A549 (cell line): ENCODE measurements at regions not wholly inside any gene's neighbourhood (a gene's known extent, or its start where the extent isn't known, plus 50 kb on each side); places are given as distances from the start of the nearest gene placed in this dataset.

Source experiments
- ATAC-seq, 2 experiments: fragments of 200-7000 bp in 1 of 2; fragments of >200 bp in 1 of 2; cut with Nextera tagmentation in 1 of 2; cut with Tn5 transposase in 1 of 2; 3 replicates each; pipeline versions ENCODE4 v1.8.0 to v1.9.1; 2018 to 2020; ENCODE audit warnings: mild to moderate bottlenecking in 1 of 2, moderate library complexity in 1 of 2
- CTCF ChIA-PET: fragments of 300-600 bp; sonication (Branson Sonifier 250); formaldehyde crosslinking; extraction: SDS; loops from one replicate; lab custom pipeline; 2021; ENCODE audit warnings: antibody characterized with exemption, inconsistent platforms; lab: Yijun Ruan, JAX
- POLR2A ChIA-PET: fragments of 350-600 bp; formaldehyde crosslinking; extraction: SDS; loops from one replicate; lab custom pipeline; 2021; ENCODE audit warnings: antibody characterized with exemption, inconsistent platforms; lab: Yijun Ruan, JAX
- DNase-seq, 2 experiments: peaks; one replicate each; pipeline versions ENCODE4 v3.0.0 to v3.0.0-alpha.2; 2011 to 2016; ENCODE audit warnings: low read depth in 1 of 2, low spot score in 1 of 2
- FAIRE-seq: peaks from 2 replicates; lab custom pipeline; 2011; peaks lifted over from hg19 to GRCh38; lab: Jason Lieb, UNC
- H3K27ac ChIP-seq, 2 experiments: fragments of >200 bp; sonication (Bioruptor Twin); formaldehyde crosslinking; 3 replicates each; pipeline ENCODE4 v1.5.1; 2016 to 2017
- H3K4me1 ChIP-seq: fragments of >200 bp; sonication (Bioruptor Twin); formaldehyde crosslinking; 3 replicates; pipeline ENCODE4 v1.6.1; 2016
- H3K4me2 ChIP-seq: fragments of >200 bp; sonication (Bioruptor Twin); formaldehyde crosslinking; 3 replicates; pipeline ENCODE4 v1.6.1; 2016
- H3K4me3 ChIP-seq: fragments of >200 bp; sonication (Bioruptor Twin); formaldehyde crosslinking; 3 replicates; pipeline ENCODE4 v1.5.1; 2016
- H3K9me3 ChIP-seq: fragments of >200 bp; sonication (Bioruptor Twin); formaldehyde crosslinking; 3 replicates; pipeline ENCODE4 v1.6.1; 2016
- BCL3 ChIP-seq: fragments of >200 bp; sonication (Bioruptor Twin); formaldehyde crosslinking; IDR thresholded peaks from 3 replicates; pipeline ENCODE4 v1.6.1; 2016
- BHLHE40 ChIP-seq: IDR thresholded peaks from 2 replicates; pipeline ENCODE4 v1.6.1; 2012; ENCODE audit warnings: low read depth, low read length, inconsistent platforms
- CBX2 ChIP-seq: fragments of 200-600 bp; sonication (generic); IDR thresholded peaks from 2 replicates; pipeline ENCODE4 v1.6.1; 2016; ENCODE audit warnings: low read depth, mild to moderate bottlenecking, borderline replicate concordance
- CHD2 ChIP-seq: fragments of 150-350 bp; IDR thresholded peaks from 2 replicates; pipeline ENCODE4 v1.6.1; 2014; ENCODE audit warnings: low read length; ENCODE audit not compliant: partially characterized antibody
- CHD4 ChIP-seq: fragments of 200-600 bp; sonication (generic); IDR thresholded peaks from 2 replicates; pipeline ENCODE4 v1.6.1; 2016; ENCODE audit warnings: antibody characterized with exemption, mild to moderate bottlenecking, borderline replicate concordance
- E2F6 ChIP-seq: IDR thresholded peaks from 2 replicates; pipeline ENCODE4 v1.6.1; 2012; ENCODE audit warnings: low read depth, borderline replicate concordance
- EHMT2 ChIP-seq: fragments of 200-600 bp; sonication (generic); IDR thresholded peaks from 2 replicates; pipeline ENCODE4 v1.6.1; 2016; ENCODE audit warnings: antibody characterized with exemption, low read depth, mild to moderate bottlenecking, moderate library complexity
- FOSB ChIP-seq: fragments of 250-450 bp; sonication (Bioruptor Pico); IDR thresholded peaks from 2 replicates; pipeline ENCODE4 v1.5.0; 2020; ENCODE audit warnings: mild to moderate bottlenecking, moderate library complexity
- FOSL2 ChIP-seq, 2 experiments: fragments of 450-650 bp in 1 of 2; fragments of >200 bp in 1 of 2; sonication (Bioruptor Twin) in 1 of 2; formaldehyde crosslinking; IDR thresholded peaks; 2 replicates each; pipeline versions ENCODE4 v1.5.0 to v1.6.1; 2016 to 2020; ENCODE audit warnings: mild to moderate bottlenecking in 1 of 2, moderate library complexity in 1 of 2
- HDAC2 ChIP-seq: fragments of 200-600 bp; sonication (generic); IDR thresholded peaks from 2 replicates; pipeline ENCODE4 v1.6.1; 2016
- HES2 ChIP-seq: fragments of >200 bp; sonication (Bioruptor Twin); formaldehyde crosslinking; IDR thresholded peaks from 2 replicates; pipeline ENCODE4 v1.6.1; 2016
- HOXB5 ChIP-seq: fragments of 250-450 bp; sonication (Bioruptor Pico); IDR thresholded peaks from 2 replicates; pipeline ENCODE4 v1.5.0; 2020; ENCODE audit warnings: mild to moderate bottlenecking, moderate library complexity
- MAFK ChIP-seq: fragments of 450-650 bp; IDR thresholded peaks from 2 replicates; pipeline ENCODE4 v1.6.1; 2014; ENCODE audit not compliant: partially characterized antibody
- MYC ChIP-seq: IDR thresholded peaks from 2 replicates; pipeline ENCODE4 v1.6.1; 2012; ENCODE audit warnings: mild to moderate bottlenecking, inconsistent platforms, low read length, improper control_type of control experiment, borderline replicate concordance
- PBX3 ChIP-seq: IDR thresholded peaks from 2 replicates; pipeline ENCODE4 v1.6.1; 2012
- POLR2AphosphoS2 ChIP-seq: conservative IDR thresholded peaks from 2 replicates; pipeline ENCODE4 v1.6.1; 2012; ENCODE audit warnings: low read length, improper control_type of control experiment, inconsistent platforms
- RAD21 ChIP-seq, 2 experiments: fragments of >200 bp in 1 of 2; sonication (Bioruptor Twin) in 1 of 2; formaldehyde crosslinking in 1 of 2; IDR thresholded peaks in 1 of 2; conservative IDR thresholded peaks in 1 of 2; 2 replicates in 1 of 2; 3 replicates in 1 of 2; pipeline ENCODE4 v1.6.1; 2012 to 2018; ENCODE audit warnings: inconsistent platforms in 1 of 2
- RCOR1 ChIP-seq: fragments of 150-350 bp; IDR thresholded peaks from 2 replicates; pipeline ENCODE4 v1.6.1; 2014; ENCODE audit warnings: antibody characterized with exemption, low read length, low read depth
- RFX5 ChIP-seq: fragments of 450-650 bp; IDR thresholded peaks from 2 replicates; pipeline ENCODE4 v1.7.1; 2014; ENCODE audit warnings: antibody characterized with exemption, mild to moderate bottlenecking, moderate library complexity
- RNF2 ChIP-seq: fragments of 200-600 bp; sonication (generic); IDR thresholded peaks from 2 replicates; pipeline ENCODE4 v1.6.1; 2016; ENCODE audit warnings: low read depth, mild to moderate bottlenecking, antibody characterized with exemption, moderate library complexity, borderline replicate concordance
- SREBF2 ChIP-seq: fragments of 450-650 bp; IDR thresholded peaks from 2 replicates; pipeline ENCODE4 v1.6.1; 2014; ENCODE audit warnings: mild to moderate bottlenecking, moderate library complexity
- USF2 ChIP-seq: fragments of 450-650 bp; IDR thresholded peaks from 2 replicates; pipeline ENCODE4 v1.6.1; 2014; ENCODE audit warnings: antibody characterized with exemption
- ZNF302 ChIP-seq: fragments of 250-450 bp; sonication (Bioruptor Pico); IDR thresholded peaks from 2 replicates; pipeline ENCODE4 v1.9.0; 2021; ENCODE audit warnings: inconsistent platforms, mild to moderate bottlenecking, moderate library complexity
- ZSCAN20 ChIP-seq: fragments of 250-450 bp; sonication (Bioruptor Pico); IDR thresholded peaks from 2 replicates; pipeline ENCODE4 v1.8.0; 2022; ENCODE audit warnings: mild to moderate bottlenecking, moderate library complexity
- WGBS: methylation state at CpG from one replicate; pipeline ENCODE4 v1.1.6; 2017; ENCODE audit errors: missing lambda C conversion rate; 5-methylcytosine and 5-hydroxymethylcytosine counted together

- no peak for FAIRE-seq
- Histone ChIP-seq H3K4me1 (no peaks in the 10 kb centered on the region), H3K4me3 (no peak overlapping the region), H3K9me3 (no peaks in the 10 kb centered on the region), H3K27ac (no peak overlapping the region), H3K4me2 (no peak overlapping the region)
- 25% methylated on average over 4 of the region's 4 CpGs for WGBS
- POLR2A ChIA-PET = no interaction called here
- no peak for ATAC-seq
- DNase-seq = no peak
- TF ChIP-seq ZSCAN20 (CRISPR knock-in tag) (no peak), RNF2 (no peak), POLR2AphosphoS2 (no peak), RAD21 (conservative IDR thresholded peaks at IDR 0.05 in 1 of 2, IDR thresholded peaks at IDR 0.05 in 1 of 2) (no peak), RFX5 (no peak), EHMT2 (no peak), USF2 (no peak), E2F6 (no peak), CHD4 (no peak), CBX2 (no peak), BHLHE40 (no peak), MAFK (no peak), FOSB (CRISPR knock-in tag) (no peak), HDAC2 (no peak), RCOR1 (no peak), BCL3 (no peak), HOXB5 (CRISPR knock-in tag) (no peak), MYC (no peak), ZNF302 (CRISPR knock-in tag) (no peak)
- CTCF ChIA-PET = interaction anchor here (1.7 kb wide), 1 partner anchor 17 kb away, joined by 4 read pairs; no protein-coding TSS in a partner anchor
Measured at GRCh38 chr6:8637896-8638597, 202.7 kb upstream of the SLC35B3 start.

- ChIA-PET CTCF (no interaction called here), POLR2A (no interaction called here)
- Histone ChIP-seq H3K27ac (no peak overlapping the region), H3K4me1 (no peaks in the 10 kb centered on the region), H3K9me3 (no peaks in the 10 kb centered on the region), H3K4me2 (no peak overlapping the region), H3K4me3 (no peak overlapping the region)
- DNase-seq (no peak), ATAC-seq (no peak), FAIRE-seq (no peak)
- no peak for TF ChIP-seq CHD2
- no peak for TF ChIP-seq FOSL2 (IDR thresholded peaks at IDR 0.05)
- TF ChIP-seq FOSL2 (CRISPR knock-in tag; IDR thresholded peaks at IDR 0.05) = no peak
- no peak for TF ChIP-seq MAFK
- no peak for TF ChIP-seq PBX3
- TF ChIP-seq SREBF2 = no peak
- no peak for TF ChIP-seq HES2
- WGBS = 21% methylated on average over 3 of the region's 3 CpGs
Measured at GRCh38 chr6:8633762-8634161, 198.4 kb upstream of the SLC35B3 start.
